WERI-Rb-1 (cell line): ENCODE measurements at regions not wholly inside any gene's neighbourhood (a gene's known extent, or its start where the extent isn't known, plus 50 kb on each side); places are given as distances from the start of the nearest gene placed in this dataset.

Experiments used
- DNase-seq: peaks from one replicate; pipeline ENCODE4 v3.0.0-alpha.2; 2020
- H3K27ac ChIP-seq: fragments of 250-450 bp; sonication (Bioruptor Pico); 2 replicates; pipeline ENCODE4 v1.5.1; 2020; ENCODE audit warnings: mild to moderate bottlenecking, moderate library complexity
- H3K27me3 ChIP-seq: fragments of 250-450 bp; sonication (Bioruptor Pico); 2 replicates; pipeline ENCODE4 v1.5.1; 2021; ENCODE audit warnings: mild to moderate bottlenecking, low read depth, moderate library complexity; ENCODE audit not compliant: insufficient read depth, severe bottlenecking
- H3K36me3 ChIP-seq: fragments of 250-450 bp; sonication (Bioruptor Pico); 2 replicates; pipeline ENCODE4 v1.5.1; 2020; ENCODE audit warnings: mild to moderate bottlenecking, moderate library complexity
- H3K4me3 ChIP-seq: 2 replicates; pipeline ENCODE4 v1.5.1; 2011; ENCODE audit warnings: low read depth, mild to moderate bottlenecking, control low read depth, low read length
- H3K9me3 ChIP-seq: fragments of 250-450 bp; sonication (Bioruptor Pico); 2 replicates; pipeline ENCODE4 v1.5.1; 2021; ENCODE audit warnings: mild to moderate bottlenecking, moderate library complexity; ENCODE audit not compliant: severe bottlenecking
- CTCF ChIP-seq: IDR thresholded peaks from 2 replicates; pipeline ENCODE4 v1.5.1; 2011; ENCODE audit warnings: low read depth, mild to moderate bottlenecking, control low read depth, inconsistent platforms, low read length

GRCh38 chr14:89013098-89013504, 188.7 kb downstream of the TTC8 start:
- peak overlapping the region; percentile 68 for H3K4me3 ChIP-seq
- H3K27me3 ChIP-seq: no peaks in the 10 kb centered on the region
- H3K27ac ChIP-seq: peak overlapping the region; percentile 9; the same call in 1 of the 2 replicates
- no peaks in the 10 kb centered on the region for H3K9me3 ChIP-seq
- DNase-seq: peak; percentile 85
- TF ChIP-seq CTCF: peak; percentile 77
- no peaks in the 10 kb centered on the region for H3K36me3 ChIP-seq

GRCh38 chr14:89013698-89014568, 189.5 kb downstream of the TTC8 start:
- Histone ChIP-seq H3K27me3 (no peaks in the 10 kb centered on the region), H3K9me3 (no peaks in the 10 kb centered on the region), H3K4me3 (no peak overlapping the region; the same call in 1 of the 2 replicates), H3K27ac (no peak overlapping the region), H3K36me3 (no peaks in the 10 kb centered on the region)
- TF ChIP-seq CTCF: no peak
- DNase-seq: no peak

GRCh38 chr14:89014569-89014850, 190.1 kb downstream of the TTC8 start:
- no peak for DNase-seq

GRCh38 chr14:89015016-89015415, 190.6 kb downstream of the TTC8 start:
- H3K27me3 ChIP-seq: no peaks in the 10 kb centered on the region
- no peaks in the 10 kb centered on the region for H3K36me3 ChIP-seq
- TF ChIP-seq CTCF: no peak
- no peak overlapping the region for H3K4me3 ChIP-seq
- no peaks in the 10 kb centered on the region for H3K9me3 ChIP-seq
- DNase-seq: no peak
- H3K27ac ChIP-seq: no peak overlapping the region

More at GRCh38 chr14:89014569-89014850, 190.1 kb downstream of the TTC8 start:
- Histone ChIP-seq H3K9me3 (no peaks in the 10 kb centered on the region), H3K36me3 (no peaks in the 10 kb centered on the region), H3K27me3 (no peaks in the 10 kb centered on the region), H3K27ac (no peak overlapping the region), H3K4me3 (no peak overlapping the region)
- no peak for TF ChIP-seq CTCF

- H3K9me3 ChIP-seq: no peaks in the 10 kb centered on the region
- no peak overlapping the region for H3K27ac ChIP-seq
- TF ChIP-seq CTCF: no peak
- H3K27me3 ChIP-seq: no peaks in the 10 kb centered on the region
- H3K4me3 ChIP-seq: no peak overlapping the region
- no peaks in the 10 kb centered on the region for H3K36me3 ChIP-seq
- no peak for DNase-seq
These were observed 193.0 kb downstream of the TTC8 start for GRCh38 chr14:89017417-89017816.

GRCh38 chr14:89022274-89022673, 197.8 kb downstream of the TTC8 start:
- H3K36me3 ChIP-seq: no peaks in the 10 kb centered on the region
- no peak for TF ChIP-seq CTCF
- no peaks in the 10 kb centered on the region for H3K27me3 ChIP-seq
- no peak overlapping the region for H3K4me3 ChIP-seq
- H3K27ac ChIP-seq: no peak overlapping the region
- no peak for DNase-seq
- no peaks in the 10 kb centered on the region for H3K9me3 ChIP-seq
